ENCODE measurements at regions not wholly inside any gene's neighbourhood (a gene's known extent, or its start where the extent isn't known, plus 50 kb on each side); places are given as distances from the start of the nearest gene placed in this dataset.

- no peaks in the 10 kb centered on the region for H3K27me3 ChIP-seq (replicated peaks; ENCODE audit: insufficient read depth, low read length)
- no peaks in the 10 kb centered on the region for H3K9me3 ChIP-seq (replicated peaks; ENCODE audit: insufficient read depth, low read length)
- no peaks in the 10 kb centered on the region for H3K4me1 ChIP-seq (ENCODE audit: low read length)
- DNase-seq, result no peak
- no peaks in the 10 kb centered on the region for H3K9me2 ChIP-seq (replicated peaks; ENCODE audit: insufficient read depth, low read length)
- no peak overlapping the region for H3K4me2 ChIP-seq (ENCODE audit: low read depth, low read length)
- H2AFZ ChIP-seq (ENCODE audit: low read length), result no peak overlapping the region
- no peaks in the 10 kb centered on the region for H3F3A ChIP-seq (ENCODE audit: insufficient read depth, low read length)
- no peaks in the 10 kb centered on the region for H3K79me2 ChIP-seq (ENCODE audit: low read length)
- H4K20me1 ChIP-seq (ENCODE audit: insufficient read depth, low read length), result no peaks in the 10 kb centered on the region
- TF ChIP-seq CTCF (IDR thresholded peaks at IDR 0.05; ENCODE audit: low read length), result no peak
- no peak for TF ChIP-seq EZH2phosphoT487 (IDR thresholded peaks at IDR 0.05; ENCODE audit: low read length)
- no peak for TF ChIP-seq EZH2 (optimal IDR thresholded peaks at IDR 0.05; ENCODE audit: low read depth, low read length)
- H3K27ac ChIP-seq (ENCODE audit: low read length), result no peak overlapping the region
- H3K36me3 ChIP-seq (replicated peaks; ENCODE audit: insufficient read depth, low read length), result no peaks in the 10 kb centered on the region
- H3K4me3 ChIP-seq (ENCODE audit: low read length), result no peak overlapping the region
- no peak overlapping the region for H3K9ac ChIP-seq (ENCODE audit: low read length)
Observed at GRCh38 chr3:67118122-67118521, 120.0 kb downstream of the KBTBD8 start.

GRCh38 chr3:67118635-67119034, 120.5 kb downstream of the KBTBD8 start:
- Histone ChIP-seq H3K27me3 (replicated peaks; ENCODE audit: insufficient read depth, low read length) (no peaks in the 10 kb centered on the region), H3K9me2 (replicated peaks; ENCODE audit: insufficient read depth, low read length) (no peaks in the 10 kb centered on the region), H3F3A (ENCODE audit: insufficient read depth, low read length) (no peaks in the 10 kb centered on the region), H3K9ac (ENCODE audit: low read length) (no peak overlapping the region), H3K4me3 (ENCODE audit: low read length) (no peak overlapping the region), H3K4me1 (ENCODE audit: low read length) (no peaks in the 10 kb centered on the region), H3K36me3 (replicated peaks; ENCODE audit: insufficient read depth, low read length) (no peaks in the 10 kb centered on the region), H3K79me2 (ENCODE audit: low read length) (no peaks in the 10 kb centered on the region), H3K4me2 (ENCODE audit: low read depth, low read length) (no peak overlapping the region), H3K27ac (ENCODE audit: low read length) (no peak overlapping the region), H4K20me1 (ENCODE audit: insufficient read depth, low read length) (no peaks in the 10 kb centered on the region), H2AFZ (ENCODE audit: low read length) (no peak overlapping the region), H3K9me3 (replicated peaks; ENCODE audit: insufficient read depth, low read length) (no peaks in the 10 kb centered on the region)
- no peak for DNase-seq
- no peak for TF ChIP-seq CTCF (IDR thresholded peaks at IDR 0.05; ENCODE audit: low read length)
- no peak for TF ChIP-seq EZH2 (optimal IDR thresholded peaks at IDR 0.05; ENCODE audit: low read depth, low read length)
- no peak for TF ChIP-seq EZH2phosphoT487 (IDR thresholded peaks at IDR 0.05; ENCODE audit: low read length)

- H3K27me3 ChIP-seq (replicated peaks; ENCODE audit: insufficient read depth, low read length), result no peaks in the 10 kb centered on the region
- H3K4me2 ChIP-seq (ENCODE audit: low read depth, low read length), result no peak overlapping the region
- no peaks in the 10 kb centered on the region for H3K9me2 ChIP-seq (replicated peaks; ENCODE audit: insufficient read depth, low read length)
- no peaks in the 10 kb centered on the region for H3K9me3 ChIP-seq (replicated peaks; ENCODE audit: insufficient read depth, low read length)
- H3K27ac ChIP-seq (ENCODE audit: low read length), result no peak overlapping the region
- no peak overlapping the region for H2AFZ ChIP-seq (ENCODE audit: low read length)
- no peaks in the 10 kb centered on the region for H3K36me3 ChIP-seq (replicated peaks; ENCODE audit: insufficient read depth, low read length)
- H4K20me1 ChIP-seq (ENCODE audit: insufficient read depth, low read length), result no peaks in the 10 kb centered on the region
- H3K9ac ChIP-seq (ENCODE audit: low read length), result no peak overlapping the region
- no peak for DNase-seq
- no peak for TF ChIP-seq EZH2 (optimal IDR thresholded peaks at IDR 0.05; ENCODE audit: low read depth, low read length)
- H3K4me1 ChIP-seq (ENCODE audit: low read length), result no peaks in the 10 kb centered on the region
- H3F3A ChIP-seq (ENCODE audit: insufficient read depth, low read length), result no peaks in the 10 kb centered on the region
- no peaks in the 10 kb centered on the region for H3K79me2 ChIP-seq (ENCODE audit: low read length)
- no peak overlapping the region for H3K4me3 ChIP-seq (ENCODE audit: low read length)
Observed at GRCh38 chr3:67123914-67124313, 125.8 kb downstream of the KBTBD8 start.

- Histone ChIP-seq H3K9me3 (replicated peaks; ENCODE audit: insufficient read depth, low read length) (no peaks in the 10 kb centered on the region), H4K20me1 (ENCODE audit: insufficient read depth, low read length) (no peaks in the 10 kb centered on the region), H3K27ac (ENCODE audit: low read length) (no peak overlapping the region), H3K4me3 (ENCODE audit: low read length) (no peak overlapping the region), H3K79me2 (ENCODE audit: low read length) (no peaks in the 10 kb centered on the region), H3K27me3 (replicated peaks; ENCODE audit: insufficient read depth, low read length) (no peaks in the 10 kb centered on the region), H3F3A (ENCODE audit: insufficient read depth, low read length) (no peaks in the 10 kb centered on the region), H3K36me3 (replicated peaks; ENCODE audit: insufficient read depth, low read length) (no peaks in the 10 kb centered on the region), H2AFZ (ENCODE audit: low read length) (no peak overlapping the region), H3K9ac (ENCODE audit: low read length) (no peak overlapping the region), H3K4me1 (ENCODE audit: low read length) (no peaks in the 10 kb centered on the region), H3K9me2 (replicated peaks; ENCODE audit: insufficient read depth, low read length) (no peaks in the 10 kb centered on the region), H3K4me2 (ENCODE audit: low read depth, low read length) (no peak overlapping the region)
- DNase-seq, result no peak
- TF ChIP-seq EZH2phosphoT487 (IDR thresholded peaks at IDR 0.05; ENCODE audit: low read length) (no peak), EZH2 (optimal IDR thresholded peaks at IDR 0.05; ENCODE audit: low read depth, low read length) (no peak), CTCF (IDR thresholded peaks at IDR 0.05; ENCODE audit: low read length) (no peak)
Observed at GRCh38 chr3:67127254-67127653, 129.1 kb downstream of the KBTBD8 start.

Measured in MM.1S (cell line).